Inflammatory macrophage (primary cell): ENCODE measurements at regions not wholly inside any gene's neighbourhood (a gene's known extent, or its start where the extent isn't known, plus 50 kb on each side); places are given as distances from the start of the nearest gene placed in this dataset.

Experiments
- DNase-seq, 2 donors: peaks; one replicate each; pipeline ENCODE4 v3.0.0-alpha.2; 2020 to 2022

DNA sequence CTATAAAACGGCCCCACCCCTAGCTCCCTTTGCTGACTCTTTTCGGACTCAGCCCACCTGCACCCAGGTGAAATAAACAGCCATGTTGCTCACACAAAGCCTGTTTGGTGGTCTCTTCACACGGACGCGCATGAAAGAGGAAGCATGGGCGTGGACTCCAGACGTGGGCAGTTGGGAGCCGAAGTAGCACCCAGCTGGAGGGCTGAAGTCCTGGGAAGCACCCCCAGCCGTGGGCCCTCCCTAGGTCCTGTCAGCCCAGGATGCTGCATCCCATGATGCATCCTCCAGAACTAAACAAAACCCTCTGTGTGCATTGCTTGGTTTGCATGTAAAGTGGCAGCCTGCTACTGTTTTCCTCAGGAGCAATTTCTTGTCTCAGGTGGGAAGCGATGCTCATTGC is 62.1 kb upstream of the CFAP46 start:
- no peak for DNase-seq

DNA sequence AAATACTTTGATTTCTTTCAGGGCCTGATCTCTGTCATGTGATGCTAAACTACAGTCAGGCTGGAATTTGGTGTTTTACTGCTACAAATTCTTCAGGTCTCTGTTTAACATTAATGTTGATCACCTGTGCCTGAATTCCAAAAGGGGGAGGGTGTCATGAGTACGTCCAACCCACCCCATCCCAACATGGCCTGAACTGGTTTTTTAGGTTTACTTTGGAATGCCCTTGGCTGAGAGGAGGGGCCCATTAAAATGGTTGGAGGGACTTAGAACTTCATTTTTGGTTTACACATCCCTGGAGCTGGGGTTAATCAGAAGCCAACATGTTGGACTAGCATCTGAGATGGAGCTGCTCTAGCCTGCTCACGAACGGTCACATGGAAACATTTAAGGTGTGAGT is 60.8 kb upstream of the CFAP46 start:
- no peak for DNase-seq

GRCh38 chr10:133002685-133003084 is 60.3 kb upstream of the CFAP46 start:
- DNase-seq = no peak

GRCh38 chr10:133001114-133001513 is 58.7 kb upstream of the CFAP46 start:
- DNase-seq = no peak

DNA sequence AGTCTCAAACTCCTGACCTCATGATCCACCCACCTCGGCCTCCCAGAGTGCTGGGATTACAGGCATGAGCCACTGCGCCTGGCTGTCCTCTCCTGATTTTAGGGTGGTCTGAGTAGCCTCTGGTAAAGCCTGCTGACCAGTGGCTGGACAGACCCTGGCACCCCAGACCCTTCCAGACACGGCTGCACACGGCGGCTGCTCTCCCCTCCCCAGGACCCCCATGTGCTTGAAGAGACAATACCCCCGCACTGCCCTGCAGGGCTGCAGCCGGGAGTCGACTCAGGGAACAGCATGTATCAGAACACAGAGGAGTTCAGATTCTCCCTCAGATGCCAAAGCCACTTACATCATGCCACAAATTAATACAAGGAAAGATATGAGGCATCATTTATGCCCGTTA is 58.3 kb upstream of the CFAP46 start:
- no peak for DNase-seq

GRCh38 chr10:132997517-132998265 is 55.3 kb upstream of the CFAP46 start:
- DNase-seq = no peak

DNA sequence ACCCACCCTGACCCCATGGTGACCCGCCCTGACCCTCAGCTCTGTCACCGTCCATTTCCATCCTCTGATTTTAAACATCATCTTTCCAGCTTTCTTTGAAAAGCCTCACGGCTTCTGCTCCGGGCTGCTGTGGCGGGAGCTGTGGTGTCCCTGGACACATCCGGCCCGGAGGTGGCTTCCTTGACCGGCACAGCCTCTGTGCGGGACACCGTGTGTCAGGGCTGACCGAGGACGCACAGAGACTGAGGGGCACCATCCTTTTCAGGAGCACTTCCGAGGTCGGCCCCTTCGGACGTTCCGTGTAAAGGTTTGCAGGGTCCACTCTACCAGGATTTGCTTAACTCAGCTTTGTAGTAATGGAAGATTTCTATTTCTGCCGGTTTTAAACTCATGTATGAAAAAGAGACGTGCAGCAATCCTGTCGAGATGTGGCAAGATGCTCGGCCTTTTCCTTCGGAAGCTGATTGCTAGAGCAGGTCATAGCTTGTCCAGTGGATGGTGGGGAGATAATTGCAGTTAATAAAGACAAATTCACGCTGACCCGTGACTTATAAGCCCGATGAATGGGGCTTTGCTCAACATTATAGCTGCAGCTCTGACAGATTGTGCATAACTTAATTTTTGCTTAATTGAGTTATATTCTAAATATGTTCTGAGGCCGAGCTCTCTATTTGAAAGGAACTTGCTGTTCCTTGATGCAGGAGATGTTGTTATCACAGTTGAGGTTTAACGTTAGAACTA is 54.4 kb upstream of the CFAP46 start:
- DNase-seq = no peak

DNA sequence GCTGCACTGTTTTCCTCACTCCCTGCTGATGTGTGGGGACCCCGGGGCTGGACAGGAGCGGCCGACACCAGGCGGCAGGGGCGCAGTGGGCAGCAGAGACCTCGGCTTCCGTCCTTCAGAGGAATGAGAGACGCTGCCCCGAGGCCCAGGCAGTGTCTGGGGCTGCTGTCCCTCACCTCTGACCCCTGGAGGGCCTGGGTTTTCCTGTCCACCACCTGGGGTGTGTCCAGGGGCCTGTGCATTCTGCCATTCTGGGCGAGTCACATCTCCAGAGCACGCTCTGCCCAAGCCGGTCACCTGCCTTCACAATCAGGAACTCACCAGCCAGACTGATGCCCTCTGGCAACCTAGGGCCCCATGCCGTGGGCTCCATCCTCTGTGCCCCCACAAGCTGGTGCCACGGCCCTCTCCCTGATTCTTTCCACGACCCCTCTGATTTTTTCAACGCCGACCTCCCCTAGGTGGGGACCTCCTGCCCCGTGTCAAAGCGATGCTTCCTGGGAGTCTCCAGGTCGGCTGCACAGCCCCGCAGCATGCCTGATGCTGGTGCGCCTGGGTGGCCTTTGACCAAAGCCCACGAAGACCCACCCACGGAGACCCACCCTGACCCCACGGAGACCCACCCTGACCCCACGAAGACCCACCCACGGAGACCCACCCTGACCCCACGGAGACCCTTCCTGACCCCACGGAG is 53.7 kb upstream of the CFAP46 start:
- DNase-seq = no peak

GRCh38 chr10:132994811-132995210 is 52.4 kb upstream of the CFAP46 start:
- no peak for DNase-seq

DNA sequence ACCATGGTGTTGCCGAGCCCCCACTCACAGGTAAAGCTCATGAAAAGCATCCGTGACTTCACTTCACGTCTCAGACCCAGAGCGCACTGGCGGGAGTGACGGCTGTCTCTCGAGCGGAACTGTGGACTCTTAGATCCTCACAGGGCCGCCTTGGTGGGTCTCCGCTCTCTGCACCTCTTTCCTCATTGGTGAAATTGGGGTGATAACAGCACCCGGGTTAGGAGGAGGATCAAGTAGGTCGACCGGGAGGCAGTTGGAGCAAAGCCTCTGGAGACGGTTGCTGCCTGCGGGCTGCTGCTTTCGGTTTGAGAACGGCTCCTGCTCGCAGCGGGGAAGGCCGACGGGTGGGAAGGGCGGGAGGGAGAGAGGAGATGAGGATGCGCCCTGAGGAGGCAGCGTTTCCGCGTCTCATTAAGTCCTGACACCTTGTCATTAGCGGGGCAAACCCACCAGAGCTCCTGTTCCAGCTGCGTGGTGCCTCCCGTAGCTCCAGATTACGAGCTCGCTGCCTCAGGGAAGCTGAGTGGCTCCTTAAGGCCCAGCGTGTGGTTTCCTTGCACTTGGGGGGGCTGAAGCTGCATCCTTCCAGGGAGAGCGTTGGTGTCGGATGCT is 51.9 kb upstream of the CFAP46 start:
- no peak for DNase-seq

DNA sequence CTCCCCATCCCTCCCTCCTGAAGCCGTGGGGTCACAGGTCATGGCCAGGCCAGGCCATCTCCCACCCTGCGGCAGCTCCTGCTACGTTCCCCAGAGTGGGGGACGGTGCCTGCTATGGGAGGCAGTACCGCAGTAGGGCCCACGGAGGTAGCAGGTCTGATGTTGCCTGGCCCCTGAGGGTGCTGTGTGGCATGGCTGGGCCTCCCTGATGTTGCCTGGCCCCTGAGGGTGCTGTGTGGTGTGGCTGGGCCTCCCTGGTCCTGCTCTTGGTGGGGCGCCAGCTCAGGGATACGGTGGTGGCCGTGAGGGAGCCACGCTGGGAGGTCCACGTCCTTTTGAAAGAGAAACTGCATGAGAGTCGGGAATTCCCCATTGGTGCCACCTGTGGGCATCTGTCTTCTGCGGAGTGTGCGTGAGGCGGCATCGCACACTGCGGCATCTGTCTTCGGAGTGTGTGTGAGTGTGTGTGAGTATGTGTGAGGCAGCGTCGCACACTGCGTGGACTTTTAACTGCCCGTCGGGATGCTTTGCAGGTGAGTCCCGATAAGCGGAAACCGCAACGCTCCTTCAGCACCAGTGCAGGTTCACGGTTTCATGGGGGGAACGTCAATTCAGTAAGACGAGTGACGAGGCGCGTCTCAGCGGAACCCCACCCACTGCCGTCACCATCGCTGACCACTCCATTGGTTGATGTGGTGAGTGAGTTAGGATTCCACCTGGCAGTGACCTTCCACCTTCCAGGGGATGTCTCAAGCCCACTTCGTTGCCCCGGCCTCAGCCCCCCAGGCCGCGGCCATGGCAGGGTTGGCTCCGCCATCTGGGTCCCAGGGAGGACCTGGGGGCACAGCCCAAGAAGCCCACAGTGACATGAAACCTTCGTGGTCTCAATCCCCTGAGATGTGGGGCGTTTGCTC is 51.2 kb upstream of the CFAP46 start:
- no peak for DNase-seq

GRCh38 chr10:132992433-132993215 is 50.3 kb upstream of the CFAP46 start:
- DNase-seq = no peak
